ENCODE measurements at regions not wholly inside any gene's neighbourhood (a gene's known extent, or its start where the extent isn't known, plus 50 kb on each side); places are given as distances from the start of the nearest gene placed in this dataset.

GRCh38 chr5:158462349-158463114 is 603.6 kb upstream of the CLINT1 start:
- no peak for TF ChIP-seq POLR2A (IDR thresholded peaks at IDR 0.05; ENCODE audit: low read depth, low read length)
- no peak for TF ChIP-seq POLR2AphosphoS5 (IDR thresholded peaks at IDR 0.05; ENCODE audit: low read depth, low read length)
- TF ChIP-seq TAF1 (IDR thresholded peaks at IDR 0.05; ENCODE audit: borderline replicate concordance, low read depth, low read length): no peak

Data from GM12892 (cell line).